HEK293 (cell line): ENCODE measurements at regions not wholly inside any gene's neighbourhood (a gene's known extent, or its start where the extent isn't known, plus 50 kb on each side); places are given as distances from the start of the nearest gene placed in this dataset.

Experiments used
- CTCF ChIA-PET: fragments of 350-600 bp; formaldehyde crosslinking; extraction: SDS; loops from one replicate; lab custom pipeline; 2021; ENCODE audit warnings: antibody characterized with exemption; lab: Yijun Ruan, JAX
- POLR2A ChIA-PET: fragments of 300-600 bp; formaldehyde crosslinking; extraction: SDS; loops from one replicate; lab custom pipeline; 2020; ENCODE audit warnings: antibody characterized with exemption, inconsistent platforms; lab: Yijun Ruan, JAX
- H3K27ac ChIP-seq: fragments of 200-500 bp; sonication (Bioruptor generic); 2 replicates; pipeline ENCODE4 v1.5.1; 2014; ENCODE audit warnings: low read depth, low read length, control low read depth, inconsistent platforms; ENCODE audit errors: extremely low read depth
- H3K36me3 ChIP-seq, 2 experiments: fragments of 200-500 bp in 1 of 2; sonication (Bioruptor generic) in 1 of 2; 1 replicate in 1 of 2; 2 replicates in 1 of 2; pipeline ENCODE4 v1.5.1; 2014 to 2017; ENCODE audit warnings: inconsistent platforms in 2 of 2, low read length in 2 of 2; ENCODE audit not compliant: control insufficient read depth in 2 of 2, insufficient read depth in 1 of 2
- H3K4me1 ChIP-seq: fragments of 200-500 bp; sonication (Bioruptor generic); 2 replicates; pipeline ENCODE4 v1.5.1; 2014; ENCODE audit warnings: mild to moderate bottlenecking, low read length, inconsistent platforms; ENCODE audit not compliant: control insufficient read depth, insufficient read depth
- H3K4me3 ChIP-seq: 2 replicates; pipeline ENCODE4 v1.5.1; 2011; ENCODE audit warnings: low read depth, mild to moderate bottlenecking, control low read depth, low read length, moderate library complexity
- H3K9me3 ChIP-seq: fragments of 200-500 bp; sonication (Bioruptor generic); 2 replicates; pipeline ENCODE4 v1.5.1; 2014; ENCODE audit warnings: low read depth, low read length, inconsistent platforms; ENCODE audit not compliant: control insufficient read depth, insufficient read depth
- GLIS1 ChIP-seq: fragments of 450-650 bp; formaldehyde crosslinking; IDR thresholded peaks from 2 replicates; pipeline ENCODE4 v1.5.1; 2016; ENCODE audit warnings: missing biosample characterization, missing genetic modification characterization
- KLF10 ChIP-seq: fragments of 450-650 bp; IDR thresholded peaks from 2 replicates; pipeline ENCODE4 v1.5.1; 2018; ENCODE audit warnings: missing biosample characterization, mild to moderate bottlenecking, missing genetic modification characterization
- MEIS1 ChIP-seq: sonication (generic); formaldehyde crosslinking; IDR thresholded peaks from 2 replicates; pipeline ENCODE4 v1.8.1; 2022; ENCODE audit warnings: missing genetic modification reagents, mild to moderate bottlenecking, borderline replicate concordance
- SP7 ChIP-seq: fragments of 450-650 bp; formaldehyde crosslinking; IDR thresholded peaks from 2 replicates; pipeline ENCODE4 v1.5.1; 2016; ENCODE audit warnings: missing biosample characterization, missing genetic modification characterization
- TCF7L2 ChIP-seq: IDR thresholded peaks from 2 replicates; pipeline ENCODE4 v1.6.1; 2011; ENCODE audit warnings: low read depth, mild to moderate bottlenecking, inconsistent platforms, low read length, moderate library complexity, borderline replicate concordance
- ZNF121 ChIP-seq: fragments of 450-650 bp; formaldehyde crosslinking; IDR thresholded peaks from 2 replicates; pipeline ENCODE4 v1.5.1; 2016; ENCODE audit warnings: missing biosample characterization, missing genetic modification characterization
- ZNF133 ChIP-seq: fragments of 450-650 bp; formaldehyde crosslinking; IDR thresholded peaks from 2 replicates; pipeline ENCODE4 v1.5.1; 2016; ENCODE audit warnings: missing biosample characterization, missing genetic modification characterization
- ZNF174 ChIP-seq: fragments of 450-650 bp; formaldehyde crosslinking; IDR thresholded peaks from 2 replicates; pipeline ENCODE4 v1.5.0; 2017; ENCODE audit warnings: missing biosample characterization, mild to moderate bottlenecking, missing genetic modification characterization
- ZNF23 ChIP-seq: fragments of 450-650 bp; formaldehyde crosslinking; IDR thresholded peaks from 2 replicates; pipeline ENCODE4 v1.5.1; 2016; ENCODE audit warnings: missing biosample characterization, missing genetic modification characterization, borderline replicate concordance
- ZNF248 ChIP-seq: fragments of 450-650 bp; formaldehyde crosslinking; IDR thresholded peaks from 2 replicates; pipeline ENCODE4 v1.5.1; 2017; ENCODE audit warnings: missing biosample characterization, missing genetic modification characterization
- ZNF473 ChIP-seq: fragments of 450-650 bp; formaldehyde crosslinking; IDR thresholded peaks from 2 replicates; pipeline ENCODE4 v1.5.1; 2017; ENCODE audit warnings: missing biosample characterization, missing genetic modification characterization
- ZNF529 ChIP-seq: fragments of 450-650 bp; formaldehyde crosslinking; IDR thresholded peaks from 2 replicates; pipeline ENCODE4 v1.5.1; 2017; ENCODE audit warnings: missing genetic modification characterization, missing biosample characterization; ENCODE audit not compliant: insufficient replicate concordance
- ZNF600 ChIP-seq: fragments of 450-650 bp; formaldehyde crosslinking; IDR thresholded peaks from 2 replicates; pipeline ENCODE4 v1.5.1; 2016; ENCODE audit warnings: missing biosample characterization, missing genetic modification characterization
- ZNF843 ChIP-seq: fragments of 450-650 bp; formaldehyde crosslinking; IDR thresholded peaks from 2 replicates; pipeline ENCODE4 v1.5.1; 2016; ENCODE audit warnings: missing biosample characterization, missing genetic modification characterization
- ZSCAN23 ChIP-seq: fragments of 450-650 bp; formaldehyde crosslinking; IDR thresholded peaks from 2 replicates; pipeline ENCODE4 v1.5.1; 2016; ENCODE audit warnings: missing biosample characterization, missing genetic modification characterization
- TF ChIP-seq, protein P1 (sequence below): fragments of 450-650 bp; formaldehyde crosslinking; IDR thresholded peaks from 2 replicates; pipeline ENCODE4 v1.5.1; 2017; ENCODE audit warnings: missing biosample characterization, mild to moderate bottlenecking, missing genetic modification characterization, moderate library complexity
- TF ChIP-seq, protein P2 (sequence below): fragments of 450-650 bp; IDR thresholded peaks from 2 replicates; pipeline ENCODE4 v1.5.1; 2018; ENCODE audit warnings: missing biosample characterization, mild to moderate bottlenecking, missing genetic modification characterization
- TF ChIP-seq, protein P3 (sequence below): fragments of 450-650 bp; formaldehyde crosslinking; IDR thresholded peaks from 2 replicates; pipeline ENCODE4 v1.5.1; 2017; ENCODE audit warnings: missing biosample characterization, missing genetic modification characterization
- TF ChIP-seq, protein P4 (sequence below): fragments of 450-650 bp; formaldehyde crosslinking; IDR thresholded peaks from 2 replicates; pipeline ENCODE4 v1.5.1; 2016; ENCODE audit warnings: missing biosample characterization, missing genetic modification characterization, borderline replicate concordance
- TF ChIP-seq, protein P5 (sequence below): fragments of 450-650 bp; formaldehyde crosslinking; IDR thresholded peaks from 2 replicates; pipeline ENCODE4 v1.5.1; 2016; ENCODE audit warnings: missing biosample characterization, missing genetic modification characterization
- TF ChIP-seq, protein P6 (sequence below): fragments of 450-650 bp; IDR thresholded peaks from 2 replicates; pipeline ENCODE4 v1.5.1; 2018; ENCODE audit warnings: missing biosample characterization, missing genetic modification characterization

DNA sequence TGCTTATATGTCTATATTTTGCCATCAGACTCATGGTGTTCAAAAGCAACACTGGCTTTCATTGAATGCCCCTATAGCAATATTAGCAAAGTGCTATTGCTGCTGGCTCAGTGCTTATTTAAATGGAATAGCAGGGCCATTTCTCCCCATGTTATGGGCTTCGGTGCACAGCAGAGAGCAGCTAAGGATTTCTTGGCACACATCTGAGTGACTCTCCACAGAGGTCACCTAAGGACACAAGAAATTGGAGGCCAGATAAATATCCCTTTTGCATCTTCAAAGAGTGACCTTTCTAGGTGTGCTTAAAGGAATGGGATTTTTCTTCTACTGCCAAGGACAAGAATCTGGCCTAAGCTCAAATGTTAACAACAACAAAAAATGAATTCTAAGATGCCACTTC lies 751.8 kb downstream of the CDH11 start:
- CTCF ChIA-PET, result no interaction called here
- H3K9me3 ChIP-seq, result no peaks in the 10 kb centered on the region
- no peaks in the 10 kb centered on the region for H3K4me1 ChIP-seq
- TF ChIP-seq, protein P1, sequence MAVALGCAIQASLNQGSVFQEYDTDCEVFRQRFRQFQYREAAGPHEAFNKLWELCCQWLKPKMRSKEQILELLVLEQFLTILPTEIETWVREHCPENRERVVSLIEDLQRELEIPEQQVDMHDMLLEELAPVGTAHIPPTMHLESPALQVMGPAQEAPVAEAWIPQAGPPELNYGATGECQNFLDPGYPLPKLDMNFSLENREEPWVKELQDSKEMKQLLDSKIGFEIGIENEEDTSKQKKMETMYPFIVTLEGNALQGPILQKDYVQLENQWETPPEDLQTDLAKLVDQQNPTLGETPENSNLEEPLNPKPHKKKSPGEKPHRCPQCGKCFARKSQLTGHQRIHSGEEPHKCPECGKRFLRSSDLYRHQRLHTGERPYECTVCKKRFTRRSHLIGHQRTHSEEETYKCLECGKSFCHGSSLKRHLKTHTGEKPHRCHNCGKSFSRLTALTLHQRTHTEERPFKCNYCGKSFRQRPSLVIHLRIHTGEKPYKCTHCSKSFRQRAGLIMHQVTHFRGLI (tag by site-specific recombination), result no peak
- TF ChIP-seq, protein P2, sequence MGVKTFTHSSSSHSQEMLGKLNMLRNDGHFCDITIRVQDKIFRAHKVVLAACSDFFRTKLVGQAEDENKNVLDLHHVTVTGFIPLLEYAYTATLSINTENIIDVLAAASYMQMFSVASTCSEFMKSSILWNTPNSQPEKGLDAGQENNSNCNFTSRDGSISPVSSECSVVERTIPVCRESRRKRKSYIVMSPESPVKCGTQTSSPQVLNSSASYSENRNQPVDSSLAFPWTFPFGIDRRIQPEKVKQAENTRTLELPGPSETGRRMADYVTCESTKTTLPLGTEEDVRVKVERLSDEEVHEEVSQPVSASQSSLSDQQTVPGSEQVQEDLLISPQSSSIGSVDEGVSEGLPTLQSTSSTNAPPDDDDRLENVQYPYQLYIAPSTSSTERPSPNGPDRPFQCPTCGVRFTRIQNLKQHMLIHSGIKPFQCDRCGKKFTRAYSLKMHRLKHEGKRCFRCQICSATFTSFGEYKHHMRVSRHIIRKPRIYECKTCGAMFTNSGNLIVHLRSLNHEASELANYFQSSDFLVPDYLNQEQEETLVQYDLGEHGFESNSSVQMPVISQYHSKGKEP (tag by site-specific recombination), result no peak
- no peak for TF ChIP-seq SP7 (tag by site-specific recombination)
- TF ChIP-seq ZNF473 (tag by site-specific recombination), result no peak
- no peak for TF ChIP-seq ZNF121
- TF ChIP-seq ZNF133 (tag by site-specific recombination), result no peak
- no peak for TF ChIP-seq KLF10 (tag by site-specific recombination)
- TF ChIP-seq, protein P3, sequence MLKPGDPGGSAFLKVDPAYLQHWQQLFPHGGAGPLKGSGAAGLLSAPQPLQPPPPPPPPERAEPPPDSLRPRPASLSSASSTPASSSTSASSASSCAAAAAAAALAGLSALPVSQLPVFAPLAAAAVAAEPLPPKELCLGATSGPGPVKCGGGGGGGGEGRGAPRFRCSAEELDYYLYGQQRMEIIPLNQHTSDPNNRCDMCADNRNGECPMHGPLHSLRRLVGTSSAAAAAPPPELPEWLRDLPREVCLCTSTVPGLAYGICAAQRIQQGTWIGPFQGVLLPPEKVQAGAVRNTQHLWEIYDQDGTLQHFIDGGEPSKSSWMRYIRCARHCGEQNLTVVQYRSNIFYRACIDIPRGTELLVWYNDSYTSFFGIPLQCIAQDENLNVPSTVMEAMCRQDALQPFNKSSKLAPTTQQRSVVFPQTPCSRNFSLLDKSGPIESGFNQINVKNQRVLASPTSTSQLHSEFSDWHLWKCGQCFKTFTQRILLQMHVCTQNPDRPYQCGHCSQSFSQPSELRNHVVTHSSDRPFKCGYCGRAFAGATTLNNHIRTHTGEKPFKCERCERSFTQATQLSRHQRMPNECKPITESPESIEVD (tag by site-specific recombination), result no peak
- TF ChIP-seq GLIS1, result no peak
- TF ChIP-seq, protein P4, sequence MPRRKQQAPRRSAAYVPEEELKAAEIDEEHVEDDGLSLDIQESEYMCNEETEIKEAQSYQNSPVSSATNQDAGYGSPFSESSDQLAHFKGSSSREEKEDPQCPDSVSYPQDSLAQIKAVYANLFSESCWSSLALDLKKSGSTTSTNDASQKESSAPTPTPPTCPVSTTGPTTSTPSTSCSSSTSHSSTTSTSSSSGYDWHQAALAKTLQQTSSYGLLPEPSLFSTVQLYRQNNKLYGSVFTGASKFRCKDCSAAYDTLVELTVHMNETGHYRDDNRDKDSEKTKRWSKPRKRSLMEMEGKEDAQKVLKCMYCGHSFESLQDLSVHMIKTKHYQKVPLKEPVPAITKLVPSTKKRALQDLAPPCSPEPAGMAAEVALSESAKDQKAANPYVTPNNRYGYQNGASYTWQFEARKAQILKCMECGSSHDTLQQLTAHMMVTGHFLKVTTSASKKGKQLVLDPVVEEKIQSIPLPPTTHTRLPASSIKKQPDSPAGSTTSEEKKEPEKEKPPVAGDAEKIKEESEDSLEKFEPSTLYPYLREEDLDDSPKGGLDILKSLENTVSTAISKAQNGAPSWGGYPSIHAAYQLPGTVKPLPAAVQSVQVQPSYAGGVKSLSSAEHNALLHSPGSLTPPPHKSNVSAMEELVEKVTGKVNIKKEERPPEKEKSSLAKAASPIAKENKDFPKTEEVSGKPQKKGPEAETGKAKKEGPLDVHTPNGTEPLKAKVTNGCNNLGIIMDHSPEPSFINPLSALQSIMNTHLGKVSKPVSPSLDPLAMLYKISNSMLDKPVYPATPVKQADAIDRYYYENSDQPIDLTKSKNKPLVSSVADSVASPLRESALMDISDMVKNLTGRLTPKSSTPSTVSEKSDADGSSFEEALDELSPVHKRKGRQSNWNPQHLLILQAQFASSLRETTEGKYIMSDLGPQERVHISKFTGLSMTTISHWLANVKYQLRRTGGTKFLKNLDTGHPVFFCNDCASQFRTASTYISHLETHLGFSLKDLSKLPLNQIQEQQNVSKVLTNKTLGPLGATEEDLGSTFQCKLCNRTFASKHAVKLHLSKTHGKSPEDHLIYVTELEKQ (tag by site-specific recombination), result no peak
- no peak for TF ChIP-seq ZNF23 (tag by site-specific recombination)
- no peak for TF ChIP-seq ZNF174 (tag by site-specific recombination)
- TF ChIP-seq ZNF600 (tag by site-specific recombination), result no peak
- TF ChIP-seq ZNF529, result no peak
- no peak for TF ChIP-seq ZSCAN23 (tag by site-specific recombination)
- TF ChIP-seq ZNF248, result no peak
- TF ChIP-seq ZNF843 (tag by site-specific recombination), result no peak
- no peak for TF ChIP-seq TCF7L2
- H3K4me3 ChIP-seq, result no peak overlapping the region
- H3K27ac ChIP-seq, result no peak overlapping the region
- H3K36me3 ChIP-seq, result no peaks in the 10 kb centered on the region
- POLR2A ChIA-PET, result no interaction called here

DNA sequence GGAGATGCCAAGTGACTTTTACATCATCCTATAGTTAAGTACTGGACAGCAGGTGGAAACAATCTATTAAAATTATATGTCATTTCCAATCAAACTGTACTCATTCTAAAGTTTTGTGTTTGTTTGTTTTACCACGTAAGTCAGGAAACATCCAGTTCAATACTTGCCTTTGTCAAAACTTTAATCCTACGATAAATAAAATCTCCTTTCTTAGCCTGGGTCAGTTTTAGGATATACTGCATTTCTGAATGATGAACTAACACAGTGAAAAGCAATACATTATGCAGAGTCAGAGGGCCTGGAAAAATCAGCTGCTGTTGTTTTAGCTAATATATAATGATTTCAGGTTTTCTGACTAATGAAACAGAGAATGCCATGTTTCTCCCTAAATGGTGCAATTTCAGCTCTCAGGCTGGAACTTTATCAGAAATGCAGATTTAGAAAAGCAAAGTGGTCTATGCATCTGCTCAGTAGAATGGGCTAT lies 756.4 kb downstream of the CDH11 start:
- no peaks in the 10 kb centered on the region for H3K9me3 ChIP-seq
- CTCF ChIA-PET, result no interaction called here
- H3K27ac ChIP-seq, result no peak overlapping the region
- no peaks in the 10 kb centered on the region for H3K36me3 ChIP-seq
- H3K4me3 ChIP-seq, result no peak overlapping the region
- H3K4me1 ChIP-seq, result no peaks in the 10 kb centered on the region
- POLR2A ChIA-PET, result no interaction called here
- TF ChIP-seq, protein P5, sequence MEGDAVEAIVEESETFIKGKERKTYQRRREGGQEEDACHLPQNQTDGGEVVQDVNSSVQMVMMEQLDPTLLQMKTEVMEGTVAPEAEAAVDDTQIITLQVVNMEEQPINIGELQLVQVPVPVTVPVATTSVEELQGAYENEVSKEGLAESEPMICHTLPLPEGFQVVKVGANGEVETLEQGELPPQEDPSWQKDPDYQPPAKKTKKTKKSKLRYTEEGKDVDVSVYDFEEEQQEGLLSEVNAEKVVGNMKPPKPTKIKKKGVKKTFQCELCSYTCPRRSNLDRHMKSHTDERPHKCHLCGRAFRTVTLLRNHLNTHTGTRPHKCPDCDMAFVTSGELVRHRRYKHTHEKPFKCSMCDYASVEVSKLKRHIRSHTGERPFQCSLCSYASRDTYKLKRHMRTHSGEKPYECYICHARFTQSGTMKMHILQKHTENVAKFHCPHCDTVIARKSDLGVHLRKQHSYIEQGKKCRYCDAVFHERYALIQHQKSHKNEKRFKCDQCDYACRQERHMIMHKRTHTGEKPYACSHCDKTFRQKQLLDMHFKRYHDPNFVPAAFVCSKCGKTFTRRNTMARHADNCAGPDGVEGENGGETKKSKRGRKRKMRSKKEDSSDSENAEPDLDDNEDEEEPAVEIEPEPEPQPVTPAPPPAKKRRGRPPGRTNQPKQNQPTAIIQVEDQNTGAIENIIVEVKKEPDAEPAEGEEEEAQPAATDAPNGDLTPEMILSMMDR, result no peak
- no peak for TF ChIP-seq MEIS1 (CRISPR knock-in tag)
- TF ChIP-seq, protein P6, sequence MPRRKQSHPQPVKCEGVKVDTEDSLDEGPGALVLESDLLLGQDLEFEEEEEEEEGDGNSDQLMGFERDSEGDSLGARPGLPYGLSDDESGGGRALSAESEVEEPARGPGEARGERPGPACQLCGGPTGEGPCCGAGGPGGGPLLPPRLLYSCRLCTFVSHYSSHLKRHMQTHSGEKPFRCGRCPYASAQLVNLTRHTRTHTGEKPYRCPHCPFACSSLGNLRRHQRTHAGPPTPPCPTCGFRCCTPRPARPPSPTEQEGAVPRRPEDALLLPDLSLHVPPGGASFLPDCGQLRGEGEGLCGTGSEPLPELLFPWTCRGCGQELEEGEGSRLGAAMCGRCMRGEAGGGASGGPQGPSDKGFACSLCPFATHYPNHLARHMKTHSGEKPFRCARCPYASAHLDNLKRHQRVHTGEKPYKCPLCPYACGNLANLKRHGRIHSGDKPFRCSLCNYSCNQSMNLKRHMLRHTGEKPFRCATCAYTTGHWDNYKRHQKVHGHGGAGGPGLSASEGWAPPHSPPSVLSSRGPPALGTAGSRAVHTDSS (tag by site-specific recombination), result no peak
